ENCODE measurements at regions not wholly inside any gene's neighbourhood (a gene's known extent, or its start where the extent isn't known, plus 50 kb on each side); places are given as distances from the start of the nearest gene placed in this dataset.

GRCh38 chr2:18800240-18800971 lies 211.0 kb upstream of the NT5C1B start (continued):
- no peak for TF ChIP-seq SP2 (CRISPR knock-in tag; IDR thresholded peaks at IDR 0.05)
- TF ChIP-seq BRF2 (CRISPR knock-in tag; IDR thresholded peaks at IDR 0.05): peak; percentile 99
- TF ChIP-seq ZMAT5 (CRISPR knock-in tag; IDR thresholded peaks at IDR 0.05; ENCODE audit: borderline replicate concordance, low read depth): no peak
- TF ChIP-seq ESRRA (CRISPR knock-in tag; IDR thresholded peaks at IDR 0.05; ENCODE audit: low read depth): peak; percentile 77
- TF ChIP-seq BCL3 (CRISPR knock-in tag; IDR thresholded peaks at IDR 0.05): peak; percentile 82
- TF ChIP-seq ZNF530 (CRISPR knock-in tag; IDR thresholded peaks at IDR 0.05; ENCODE audit: low read depth): no peak
- TF ChIP-seq ZFP36 (IDR thresholded peaks at IDR 0.05; ENCODE audit: borderline replicate concordance, low read depth, low read length, partially characterized antibody): peak; percentile 98
- TF ChIP-seq KAT8 (CRISPR knock-in tag; IDR thresholded peaks at IDR 0.05): peak; percentile 86
- TF ChIP-seq PBX2 (CRISPR knock-in tag; IDR thresholded peaks at IDR 0.05): 0 out of 2 replicates have a peak, but pooled peaks have one; percentile 20
- TF ChIP-seq THAP8 (CRISPR knock-in tag; IDR thresholded peaks at IDR 0.05; ENCODE audit: borderline replicate concordance): peak; percentile 38; the same call in 1 of the 2 replicates
- TF ChIP-seq RBM22 (optimal IDR thresholded peaks at IDR 0.05; ENCODE audit: low read length): no peak
- peak; percentile 92 for TF ChIP-seq REL (CRISPR knock-in tag; conservative IDR thresholded peaks at IDR 0.05)
- TF ChIP-seq PAX8 (CRISPR knock-in tag; IDR thresholded peaks at IDR 0.05; ENCODE audit: borderline replicate concordance): no peak
- peak; percentile 97 for TF ChIP-seq ZKSCAN8 (CRISPR knock-in tag; IDR thresholded peaks at IDR 0.05; ENCODE audit: borderline replicate concordance)
- TF ChIP-seq ZNF512B (CRISPR knock-in tag; IDR thresholded peaks at IDR 0.05; ENCODE audit: borderline replicate concordance): peak; percentile 100
